ENCODE measurements at regions not wholly inside any gene's neighbourhood (a gene's known extent, or its start where the extent isn't known, plus 50 kb on each side); places are given as distances from the start of the nearest gene placed in this dataset.

DNA sequence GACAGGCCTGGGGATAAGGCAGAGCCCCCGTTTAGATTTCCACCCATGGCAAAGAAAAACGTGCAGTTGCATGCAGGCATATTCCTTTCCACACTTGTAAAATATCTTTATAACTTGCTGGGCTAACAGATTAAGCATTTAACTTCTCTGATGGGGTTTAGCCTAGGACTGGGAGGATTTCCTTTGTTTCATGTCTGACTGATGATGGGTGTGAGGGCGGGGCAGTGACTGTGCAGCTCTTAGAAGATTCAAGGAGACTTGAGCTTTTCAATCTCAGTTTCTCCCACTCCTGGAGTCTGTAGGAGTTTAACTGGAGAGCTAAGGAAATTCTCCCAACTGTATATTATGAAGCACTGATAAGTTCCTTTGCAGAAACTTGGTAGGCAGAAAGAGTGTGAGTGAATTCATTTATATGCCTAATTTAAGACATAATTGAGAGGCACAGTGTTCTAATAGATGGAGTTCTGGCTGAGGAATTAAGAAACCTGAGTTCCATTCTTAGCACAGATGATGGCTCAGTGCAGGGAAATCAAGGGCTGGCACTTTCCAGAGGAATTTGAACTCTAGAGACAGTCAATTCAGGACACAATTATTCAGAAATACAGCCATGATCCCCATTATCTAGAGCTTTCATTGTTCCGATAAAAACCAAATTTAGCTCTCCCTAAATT, 214.6 kb upstream of the CNR1 start:
- DNase-seq (ENCODE audit: low spot score), result no peak

DNA sequence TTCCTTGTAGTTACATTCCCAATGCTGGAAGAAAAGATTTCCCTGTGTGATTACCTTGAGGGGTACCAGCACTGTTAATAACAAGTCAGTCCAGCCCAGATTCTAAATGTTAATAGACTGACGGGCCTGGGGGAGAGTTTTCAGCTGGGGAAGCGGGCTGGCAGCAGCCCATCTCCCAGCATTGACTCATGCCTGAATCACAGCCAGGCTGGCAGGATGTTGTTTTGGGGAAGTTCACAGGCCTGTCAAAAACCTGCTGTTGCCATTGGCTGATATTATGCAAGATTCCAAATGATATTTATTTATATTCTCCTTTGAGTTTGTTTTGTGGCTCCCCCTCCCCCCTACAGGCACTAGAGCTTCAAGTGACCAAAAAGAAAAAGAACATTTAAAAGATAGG, 213.9 kb upstream of the CNR1 start:
- DNase-seq (ENCODE audit: low spot score), result no peak

DNA sequence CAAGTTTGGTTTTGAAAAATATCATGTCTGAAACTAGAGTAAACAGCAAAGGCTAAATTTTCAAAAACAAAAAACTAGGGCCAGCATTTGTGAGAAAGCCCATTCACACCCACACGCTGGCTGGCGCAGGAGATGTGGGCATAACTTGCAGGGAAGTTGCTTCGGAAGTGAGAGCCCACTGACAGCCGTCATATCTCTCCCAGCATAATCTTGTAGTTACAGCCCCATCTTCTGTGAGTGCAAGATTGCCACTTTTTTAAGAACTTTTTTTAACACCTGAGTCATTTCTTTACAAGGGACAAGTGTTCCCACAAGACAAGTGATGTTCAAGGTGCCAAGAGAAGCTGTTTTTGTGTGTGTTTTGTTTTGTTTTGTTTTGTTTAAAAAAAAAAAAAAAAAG, 212.5 kb upstream of the CNR1 start:
- DNase-seq (ENCODE audit: low spot score), result no peak

DNA sequence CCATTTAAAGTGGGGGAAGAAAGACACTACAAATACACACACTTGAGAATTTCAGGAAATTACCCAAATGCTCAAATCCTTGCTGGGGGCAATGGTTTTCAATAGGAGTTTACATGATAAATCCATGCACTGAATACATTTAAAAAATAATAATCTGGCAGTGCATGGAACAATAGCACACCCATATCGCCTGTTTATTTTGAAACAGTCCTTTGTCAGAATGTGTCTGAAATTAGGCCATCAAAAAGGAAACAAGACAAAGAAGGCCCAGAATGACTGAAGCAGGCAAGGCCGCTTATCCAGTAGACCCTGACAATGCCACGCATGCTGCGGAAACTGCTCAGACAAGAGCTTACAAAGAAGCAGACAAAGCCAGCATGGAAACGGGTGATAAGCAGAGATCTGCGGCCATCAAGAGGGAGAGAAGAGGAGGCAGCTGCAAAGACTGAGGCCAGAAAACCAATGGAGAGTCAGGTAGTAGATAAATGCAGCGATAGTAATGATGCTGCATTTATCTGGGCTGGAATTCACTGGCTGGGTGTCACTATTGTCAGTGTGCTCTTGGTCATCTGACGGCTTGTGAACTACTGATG, 211.9 kb upstream of the CNR1 start:
- DNase-seq (ENCODE audit: low spot score), result no peak

DNA sequence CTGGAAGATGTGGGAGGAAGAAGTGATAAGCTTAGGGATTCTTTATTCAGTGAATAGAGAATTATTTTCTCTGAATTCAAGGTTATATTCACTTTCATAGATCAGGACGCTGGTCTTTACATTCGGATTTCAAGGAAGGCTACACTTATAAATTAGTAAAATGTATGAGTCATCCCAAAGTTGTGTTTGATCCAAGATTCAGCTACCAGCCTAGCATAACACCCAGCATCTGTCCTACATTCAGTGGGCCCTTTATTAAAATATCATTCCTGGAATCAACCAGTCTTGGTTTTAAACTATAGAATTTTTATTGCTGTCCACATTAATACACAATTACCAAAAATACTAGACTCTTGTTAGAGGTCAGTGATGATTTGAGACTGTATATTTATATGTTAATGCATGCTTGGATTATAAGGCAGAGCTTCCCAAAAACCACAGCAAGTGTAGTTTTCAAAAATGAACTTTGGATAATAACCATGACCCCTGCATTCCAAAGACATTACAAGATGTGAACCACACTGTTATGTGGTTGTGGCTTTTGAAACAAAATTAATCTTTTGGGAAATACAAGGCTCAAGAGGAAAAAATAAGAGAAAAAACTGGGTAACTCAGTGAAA, 210.7 kb upstream of the CNR1 start:
- no peak for DNase-seq (ENCODE audit: low spot score)

DNA sequence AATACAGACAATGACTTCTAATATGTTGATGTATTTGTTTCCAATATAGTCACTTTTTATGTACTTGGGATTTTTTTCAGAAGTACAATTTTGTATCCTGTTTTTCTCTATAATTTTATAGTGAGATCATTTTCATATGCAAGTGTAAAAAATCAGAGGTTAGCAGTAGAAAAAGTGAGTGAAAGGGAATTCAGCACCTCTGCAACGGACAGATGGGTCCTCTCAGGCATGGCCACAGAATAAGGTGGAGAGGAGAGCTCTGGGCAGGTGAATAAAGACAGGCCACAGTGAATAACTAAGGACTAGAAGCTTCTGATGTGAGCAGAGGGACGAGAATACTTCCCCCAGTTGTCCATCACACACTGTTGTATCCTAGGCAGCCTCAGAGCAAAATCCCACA, 210.1 kb upstream of the CNR1 start:
- no peak for DNase-seq (ENCODE audit: low spot score)

DNA sequence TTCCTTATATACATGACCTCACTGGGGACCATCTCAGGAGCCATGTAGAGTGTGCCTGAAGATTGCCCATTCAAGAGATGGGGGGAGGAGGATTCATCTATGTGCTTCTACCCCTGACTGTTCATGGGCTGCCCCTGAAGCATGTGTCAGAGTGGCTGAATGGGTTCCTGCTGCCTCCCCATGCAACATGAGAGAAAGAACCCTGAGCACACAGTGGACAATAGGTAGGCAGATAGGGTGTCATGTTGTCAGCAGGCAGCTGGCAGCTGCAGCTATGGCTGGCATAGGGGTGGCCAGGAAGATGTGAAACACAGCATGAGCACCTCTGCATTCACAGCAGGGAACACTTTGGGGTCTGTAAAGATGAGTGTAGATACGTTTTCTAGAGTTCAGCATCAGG, 208.4 kb upstream of the CNR1 start:
- DNase-seq (ENCODE audit: low spot score), result no peak

DNA sequence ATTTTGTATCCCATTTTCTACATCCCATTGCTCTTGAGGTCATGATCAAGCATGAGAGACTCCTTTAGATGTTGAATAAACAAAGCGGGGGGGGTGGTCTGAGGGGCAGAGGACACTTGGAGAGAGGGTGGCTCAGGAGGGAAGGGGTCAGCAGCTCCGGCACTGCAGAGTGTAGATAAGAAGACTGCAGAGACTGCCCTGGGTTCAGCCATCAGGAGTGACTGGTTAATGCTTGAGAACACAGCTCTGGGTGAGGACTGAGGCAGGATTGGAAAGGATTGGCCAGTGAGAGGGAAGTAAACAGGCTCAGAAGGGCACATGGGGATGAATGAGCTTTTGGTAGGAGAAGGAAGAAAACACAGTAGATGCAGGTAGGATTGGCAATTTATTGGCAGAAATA, 205.3 kb upstream of the CNR1 start:
- DNase-seq (ENCODE audit: low spot score), result no peak

DNA sequence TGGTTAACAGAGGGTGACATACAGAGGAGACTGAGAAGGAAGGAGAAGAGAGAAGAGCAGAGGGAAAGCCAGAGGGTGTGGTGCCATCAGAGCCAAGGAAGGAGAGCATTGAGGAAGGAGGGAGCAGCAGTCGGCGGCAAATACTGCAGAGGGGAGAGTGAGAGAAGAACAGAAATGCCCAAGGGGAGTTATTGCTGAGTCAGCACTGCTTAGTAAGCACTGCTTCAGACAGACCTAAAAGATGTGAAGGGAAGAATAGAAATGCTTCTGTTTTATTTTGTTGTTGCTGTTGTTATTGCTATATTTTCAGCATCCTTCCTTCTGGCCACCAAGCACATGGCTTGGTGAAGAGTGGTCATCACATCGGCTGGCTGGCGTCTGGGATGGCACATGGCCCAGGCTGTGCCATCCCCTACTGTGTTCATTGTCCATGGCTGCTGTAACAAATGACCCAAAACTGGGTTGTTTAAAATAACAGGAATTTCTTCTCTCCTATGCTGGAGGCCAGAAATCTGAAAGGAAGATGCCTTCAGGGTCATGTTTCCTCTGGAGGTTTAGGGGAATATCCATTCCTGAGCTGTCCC, 204.1 kb upstream of the CNR1 start:
- no peak for DNase-seq (ENCODE audit: low spot score)

DNA sequence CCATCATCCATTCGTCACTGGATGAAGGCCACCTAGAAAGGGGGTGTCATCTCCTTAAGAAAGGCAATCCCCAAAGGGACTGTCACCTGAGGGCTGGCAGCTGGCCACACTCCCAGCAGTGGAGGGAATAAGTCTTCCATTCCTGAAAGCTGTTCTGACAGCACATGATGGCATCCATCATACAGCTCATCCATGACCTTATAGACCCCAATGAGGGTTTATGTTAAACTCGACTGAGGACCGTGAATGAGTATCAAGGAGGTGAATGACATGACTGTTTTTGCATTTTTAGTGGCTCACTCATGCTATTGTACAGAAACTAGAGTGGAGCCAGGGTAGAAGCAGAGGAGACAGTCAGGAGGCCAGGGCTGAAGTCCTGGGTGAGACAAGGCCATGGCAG, 203.1 kb upstream of the CNR1 start:
- DNase-seq (ENCODE audit: low spot score), result no peak

DNA sequence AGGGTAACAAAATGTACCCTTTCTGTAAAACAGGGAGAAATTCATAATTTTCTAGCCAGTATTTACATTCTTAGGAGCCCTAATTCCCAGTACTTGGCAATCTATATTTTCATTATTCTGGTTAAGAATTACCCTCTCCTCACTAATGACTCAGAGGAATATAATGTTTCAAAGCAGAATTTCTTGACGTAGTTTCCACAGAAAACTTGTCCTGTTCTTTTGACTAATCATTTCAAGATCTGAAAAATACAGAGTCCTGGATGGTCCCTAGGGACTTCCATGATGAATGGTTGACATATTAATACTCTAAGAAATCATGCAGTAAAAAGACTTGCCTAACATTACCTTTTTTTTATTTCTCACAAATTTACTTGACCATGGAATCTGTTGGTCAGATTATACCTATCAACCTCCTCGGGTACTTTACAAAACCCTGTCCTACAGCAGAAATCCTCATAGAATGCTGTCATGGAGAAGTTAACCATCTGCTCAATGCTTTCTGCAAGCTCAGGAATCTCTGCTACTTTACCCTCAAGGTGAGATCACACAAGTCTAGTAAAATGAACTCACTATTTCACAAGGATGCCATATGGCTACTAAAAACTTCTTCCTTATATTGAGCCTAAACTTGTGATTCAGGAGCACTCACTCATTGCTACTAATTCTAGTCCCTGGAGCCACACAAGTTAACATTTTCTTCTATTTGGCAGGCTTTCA, 202.1 kb upstream of the CNR1 start:
- DNase-seq (ENCODE audit: low spot score), result no peak

DNA sequence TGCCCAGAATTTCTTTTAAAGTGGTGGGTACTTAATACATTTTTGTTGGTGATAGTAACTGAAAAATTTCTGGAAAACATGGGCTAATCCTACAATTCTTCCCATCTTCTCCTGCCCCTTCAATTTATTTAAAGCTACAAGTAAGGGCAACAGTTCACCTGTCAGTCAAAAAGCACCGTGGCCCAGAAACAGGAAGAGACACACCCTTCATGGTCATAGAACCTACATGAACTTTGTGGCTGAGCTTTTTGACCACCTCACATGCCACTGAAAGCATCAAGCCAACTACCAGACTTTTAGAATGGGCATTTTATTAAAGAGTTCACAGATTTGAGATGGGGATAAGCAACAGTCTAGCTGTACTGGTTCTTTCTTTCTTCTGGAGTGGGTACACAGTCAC, 201.1 kb upstream of the CNR1 start:
- no peak for DNase-seq (ENCODE audit: low spot score)

DNA sequence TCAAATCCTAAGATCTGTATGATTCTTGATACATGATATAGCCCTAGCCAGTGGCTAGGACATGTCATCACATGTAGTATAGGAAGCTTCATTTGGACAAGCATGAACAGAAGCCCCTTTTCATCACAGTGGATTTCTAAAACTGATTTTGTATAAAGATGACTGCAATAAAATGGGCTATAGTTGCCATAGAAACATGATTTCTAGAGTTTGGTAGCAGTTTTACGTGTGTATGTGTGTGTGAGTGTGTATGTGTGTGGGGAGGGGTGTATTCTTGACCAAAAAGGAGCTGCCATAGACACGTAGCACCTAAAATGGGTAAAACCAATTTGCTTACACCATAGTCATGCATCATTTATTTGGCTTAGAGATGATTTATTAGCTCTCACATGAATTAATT, 200.5 kb upstream of the CNR1 start:
- no peak for DNase-seq (ENCODE audit: low spot score)

DNA sequence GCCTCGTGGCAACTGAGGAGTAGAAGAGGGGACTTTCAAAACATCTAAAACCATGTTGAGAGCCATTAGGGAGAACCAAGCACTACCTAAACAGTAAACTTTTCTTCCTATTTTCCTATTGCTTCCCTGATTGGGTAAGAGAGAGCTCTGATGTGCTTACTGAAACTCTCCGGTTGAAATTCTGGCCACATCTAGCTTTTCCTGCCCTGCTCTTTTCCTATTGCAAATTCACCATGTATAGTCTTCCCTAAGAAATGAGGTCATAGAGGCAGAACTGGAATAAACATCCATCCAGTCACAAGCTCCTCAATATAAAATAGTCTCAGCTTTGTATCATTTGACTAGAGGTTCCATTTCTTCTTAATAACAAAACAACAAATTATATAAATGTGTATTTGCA, 199.5 kb upstream of the CNR1 start:
- DNase-seq (ENCODE audit: low spot score), result no peak

DNA sequence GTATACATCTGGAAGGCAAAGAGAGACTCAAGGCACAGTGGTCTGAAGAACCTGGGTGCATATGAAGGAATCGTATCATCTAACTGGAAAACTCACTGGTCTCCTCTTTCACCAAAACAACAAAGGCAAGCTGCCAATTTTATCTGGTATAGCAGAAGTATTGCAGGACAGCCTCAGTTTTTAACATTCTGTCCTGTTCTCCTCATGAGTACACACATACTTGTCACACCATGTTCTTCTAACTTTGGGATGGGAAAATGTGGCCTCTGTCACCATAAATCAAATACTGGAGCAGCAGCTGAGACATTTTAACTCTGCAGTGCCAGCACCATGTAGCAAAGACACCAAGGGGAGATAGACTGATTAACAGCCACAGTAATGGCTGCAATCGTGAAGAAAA, 199.1 kb upstream of the CNR1 start:
- DNase-seq (ENCODE audit: low spot score), result no peak

DNA sequence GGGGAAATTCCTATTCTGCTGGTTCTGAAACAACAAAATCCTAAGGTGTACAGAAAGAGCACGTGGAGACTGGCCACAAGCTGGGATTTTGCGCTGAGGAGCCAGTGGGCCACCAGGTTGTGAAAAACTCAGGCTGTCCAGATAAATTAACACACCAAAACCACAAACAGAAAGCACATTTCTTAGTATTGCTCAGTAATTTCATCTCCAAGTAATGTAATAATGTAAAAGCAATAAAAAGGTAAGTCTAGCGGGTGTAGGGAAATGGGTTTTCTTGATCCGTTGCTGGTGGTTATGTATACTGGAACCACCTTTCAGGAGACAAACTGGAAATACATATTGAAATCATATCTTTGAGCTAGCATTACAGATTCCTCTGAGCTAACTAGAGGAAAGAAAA, 195.6 kb upstream of the CNR1 start:
- no peak for DNase-seq (ENCODE audit: low spot score)

DNA sequence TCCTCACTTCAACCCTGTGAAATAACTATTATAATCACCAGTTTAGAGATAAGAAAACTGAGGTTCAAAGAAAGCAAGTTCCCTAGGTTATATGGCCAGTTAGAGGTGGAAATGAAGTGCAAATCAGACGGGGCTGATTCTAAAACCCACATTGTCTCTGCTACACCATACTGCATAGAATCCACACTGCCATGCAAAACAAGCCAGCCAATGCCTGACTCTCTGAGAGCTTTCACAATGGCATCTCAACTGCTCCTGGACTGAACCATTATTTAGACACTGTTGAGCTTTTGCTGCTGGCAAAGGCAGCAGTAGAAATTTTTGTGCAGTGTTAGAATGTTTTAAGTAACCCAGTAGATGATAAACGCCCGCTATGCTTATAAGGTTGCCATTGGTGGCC, 195.2 kb upstream of the CNR1 start:
- no peak for DNase-seq (ENCODE audit: low spot score)

DNA sequence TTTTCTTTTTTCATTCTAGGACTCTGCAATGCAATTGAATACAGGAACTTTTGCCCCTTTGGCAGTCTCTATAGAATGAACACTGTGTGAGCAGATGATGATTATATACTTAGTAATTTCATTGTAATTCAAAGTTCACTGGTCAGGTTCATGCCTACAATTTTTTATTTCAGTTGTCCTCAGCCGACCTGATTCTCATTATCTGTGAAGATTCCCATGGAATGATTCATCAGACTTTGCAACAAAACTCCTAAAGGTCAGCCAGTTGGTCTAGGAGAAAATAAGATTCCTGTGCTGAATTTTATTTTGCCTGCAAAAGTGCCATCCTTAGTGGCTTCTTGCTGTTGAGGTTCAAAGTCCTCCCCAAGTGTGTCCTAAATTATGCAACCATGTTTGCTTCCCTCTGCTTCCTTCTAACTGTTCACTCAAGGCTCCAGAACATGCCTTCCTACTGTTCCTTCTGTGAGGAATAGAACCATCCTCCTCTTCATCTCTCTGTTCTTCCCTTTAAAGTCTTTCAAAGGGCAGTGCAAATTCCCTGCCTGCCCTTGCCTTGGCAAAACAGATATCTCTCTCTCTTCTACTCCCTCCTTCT, 194.2 kb upstream of the CNR1 start:
- DNase-seq (ENCODE audit: low spot score), result no peak

DNA sequence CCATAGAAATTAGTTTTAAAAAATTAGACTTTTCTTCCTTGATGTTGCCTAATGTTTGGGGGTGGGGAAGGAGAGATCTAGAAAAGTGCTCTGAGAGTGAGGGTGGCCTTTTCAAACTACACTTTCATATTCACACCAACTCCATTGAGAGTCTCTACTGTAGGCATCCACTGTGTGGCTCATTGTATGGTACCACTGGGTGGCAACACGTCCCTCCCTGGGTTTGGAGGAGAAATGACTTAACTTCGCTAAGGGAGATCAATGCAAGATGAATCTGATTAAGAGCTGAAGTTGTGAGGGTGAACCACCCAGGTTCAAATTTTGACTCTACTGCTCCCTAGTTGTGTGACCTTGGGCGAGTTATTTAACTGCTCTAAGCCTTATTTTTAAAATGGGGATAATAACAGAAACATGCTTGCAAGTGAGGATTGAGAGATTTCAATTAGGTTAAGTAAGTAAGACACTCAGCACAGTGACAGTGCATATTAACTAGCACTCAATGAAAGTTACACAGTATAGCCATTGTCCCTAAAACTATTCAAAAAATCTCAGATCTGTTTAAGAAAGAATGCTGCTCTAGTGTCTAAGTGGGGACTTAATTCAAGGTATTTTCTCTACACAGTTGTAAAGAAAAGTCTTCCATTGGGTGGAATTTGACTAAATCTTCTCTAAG, 193.5 kb upstream of the CNR1 start:
- no peak for DNase-seq (ENCODE audit: low spot score)

DNA sequence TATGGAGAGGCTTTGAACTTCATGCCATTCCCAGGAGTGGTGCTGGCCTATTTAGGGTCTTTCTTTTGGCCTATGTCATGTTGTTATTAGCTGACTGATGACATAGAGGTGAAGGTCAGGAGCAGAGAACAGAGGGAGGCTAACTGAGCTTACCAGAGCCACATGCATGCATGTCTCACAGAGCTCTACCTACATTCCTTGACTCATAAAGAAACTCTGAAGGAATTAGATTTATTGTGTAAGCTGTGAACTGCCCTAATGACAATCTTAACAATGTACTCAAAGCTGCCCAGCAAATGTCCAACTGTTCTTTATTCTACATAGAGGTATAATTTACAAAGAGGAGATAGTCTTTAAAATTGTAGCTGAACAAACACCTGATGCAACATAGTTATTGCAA, 192.7 kb upstream of the CNR1 start:
- no peak for DNase-seq (ENCODE audit: low spot score)

DNA sequence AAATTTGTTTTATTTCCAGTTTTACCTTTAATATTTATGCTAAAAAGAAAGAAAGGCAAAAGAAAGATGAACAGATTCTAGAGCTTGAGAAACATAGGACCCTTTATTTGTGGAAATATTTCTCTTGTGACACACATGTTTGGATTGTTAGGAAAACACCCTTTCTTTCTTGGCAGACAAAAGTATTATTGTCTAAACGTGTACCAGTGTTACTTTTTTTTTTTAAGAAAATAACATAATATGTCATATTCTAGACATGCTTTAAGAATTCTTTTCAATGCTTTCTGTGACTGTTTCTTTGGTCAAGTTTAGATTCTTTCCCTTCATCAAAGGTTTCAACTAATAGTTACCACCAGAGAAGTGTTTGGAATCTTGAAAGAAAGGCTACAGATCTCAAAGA, 183.4 kb upstream of the CNR1 start:
- DNase-seq (ENCODE audit: low spot score), result no peak

DNA sequence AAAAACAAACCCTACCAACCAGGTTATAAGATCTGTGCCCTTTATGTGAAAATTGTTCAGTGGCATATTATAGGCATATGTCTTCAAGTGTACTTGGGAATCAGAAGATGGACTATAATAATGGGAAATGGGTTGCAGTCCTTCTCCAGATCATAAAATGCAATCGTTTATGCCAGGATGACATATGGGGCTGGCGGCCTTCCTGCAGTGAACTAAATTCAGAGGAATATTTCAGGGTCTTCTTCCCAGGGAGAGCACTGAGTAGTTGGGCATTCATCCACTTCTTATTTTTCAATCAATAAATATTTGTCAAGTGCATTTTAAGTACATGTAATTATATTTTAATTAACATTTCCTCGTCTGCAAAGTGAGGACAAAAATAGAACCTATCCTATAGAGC, 176.2 kb upstream of the CNR1 start:
- DNase-seq (ENCODE audit: low spot score), result no peak

All from left forelimb (tissue), 1 donor.